ENCODE measurements at regions not wholly inside any gene's neighbourhood (a gene's known extent, or its start where the extent isn't known, plus 50 kb on each side); places are given as distances from the start of the nearest gene placed in this dataset.

DNA sequence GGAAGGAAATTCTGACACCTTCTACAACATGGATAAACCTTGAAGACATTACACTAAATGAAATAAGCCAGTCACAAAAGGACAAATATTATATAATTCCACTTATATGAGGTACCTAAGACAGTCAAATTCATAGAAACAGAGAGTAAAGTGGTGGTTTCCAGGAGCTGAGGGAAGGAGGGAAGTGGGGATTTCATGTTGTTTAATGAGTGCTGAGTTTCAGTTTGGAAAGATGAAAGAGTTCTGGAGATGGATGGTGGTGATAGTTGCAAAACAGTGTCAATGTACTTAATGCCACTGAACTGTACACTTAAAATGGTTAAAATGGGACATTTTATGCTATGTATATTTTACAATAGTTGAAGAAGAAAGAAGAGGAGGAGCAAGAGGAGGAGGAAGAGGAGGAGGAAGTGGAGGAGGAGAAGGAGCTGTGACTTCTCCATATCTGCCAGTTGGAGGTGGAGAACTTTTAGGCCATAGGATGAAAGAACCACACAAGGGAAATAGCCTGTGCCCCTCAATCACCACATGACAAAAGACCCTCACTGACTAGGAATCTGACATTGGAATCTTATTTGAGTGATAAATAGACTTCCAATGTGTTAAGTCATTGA is 55.3 kb upstream of the LGALSL start:
- H2BK5ac ChIP-seq (ENCODE audit: low read depth, low read length) = no peak overlapping the region
- H3K4me1 ChIP-seq (replicated peaks in 1 of 4; ENCODE audit: control insufficient read depth in 3 of 4, insufficient read depth in 4 of 4, low read length in 3 of 4) = peaks cover 11 to 20% (median 14%) of the 10 kb centered on the region in 4 experiments
- H3K4me3 ChIP-seq (ENCODE audit: extremely low read depth in 1 of 4, insufficient read depth in 2 of 4, low read depth in 3 of 4, low read length in 4 of 4) = no peak overlapping the region
- no peak overlapping the region for H3K4ac ChIP-seq (replicated peaks; ENCODE audit: insufficient read length, low read depth, low read length)
- H2AK5ac ChIP-seq (ENCODE audit: low read depth, low read length) = no peak overlapping the region
- no peaks in the 10 kb centered on the region for H4K20me1 ChIP-seq (replicated peaks in 1 of 2; ENCODE audit: control insufficient read depth in 1 of 2, insufficient read depth in 2 of 2, low read length in 2 of 2)
- H3K14ac ChIP-seq (ENCODE audit: insufficient read length) = no peak overlapping the region
- no peak overlapping the region for H3K23ac ChIP-seq (ENCODE audit: insufficient read length)
- H3K23me2 ChIP-seq (ENCODE audit: low read depth, low read length) = no peaks in the 10 kb centered on the region; the same call in 1 of the 2 replicates
- no peaks in the 10 kb centered on the region for H3K9me3 ChIP-seq (ENCODE audit: insufficient read depth in 2 of 2, low read depth in 1 of 2, low read length in 1 of 2)
- H2BK120ac ChIP-seq (replicated peaks; ENCODE audit: low read depth, low read length) = no peak overlapping the region
- FAIRE-seq (no peak), DNase-seq (ENCODE audit: low read depth in 1 of 2, low spot score in 2 of 2) (no peak)
- H2BK15ac ChIP-seq (ENCODE audit: low read length) = no peak overlapping the region
- no peak overlapping the region for H3K27ac ChIP-seq (ENCODE audit: low read depth, low read length)
- H3K79me1 ChIP-seq (ENCODE audit: low read depth, low read length) = no peaks in the 10 kb centered on the region
- no peak overlapping the region for H2BK20ac ChIP-seq (ENCODE audit: low read length)
- H3K18ac ChIP-seq (ENCODE audit: extremely low read depth, low read length) = no peak overlapping the region
- H3K27me3 ChIP-seq (replicated peaks in 1 of 4; ENCODE audit: control insufficient read depth in 3 of 4, extremely low read depth in 1 of 4, insufficient read depth in 3 of 4, low read length in 3 of 4) = no peaks in the 10 kb centered on the region
- POLR2A ChIA-PET (ENCODE audit: partially characterized antibody) = no interaction called here
- H4K8ac ChIP-seq (ENCODE audit: extremely low read depth, insufficient read depth, low read length) = no peak overlapping the region
- H3K9ac ChIP-seq (replicated peaks in 1 of 4; ENCODE audit: extremely low read depth in 1 of 4, low read depth in 3 of 4, low read length in 3 of 4) = no peak overlapping the region
- no peaks in the 10 kb centered on the region for H3K79me2 ChIP-seq (ENCODE audit: control insufficient read depth in 1 of 2, insufficient read depth in 2 of 2, low read length in 2 of 2)
- no peak overlapping the region for H2BK12ac ChIP-seq (ENCODE audit: low read depth, low read length)
- H3K4me2 ChIP-seq (ENCODE audit: insufficient read depth in 1 of 2, low read depth in 2 of 2, low read length in 2 of 2) = no peak overlapping the region
- H3K36me3 ChIP-seq (ENCODE audit: control insufficient read depth in 2 of 4, insufficient read depth in 4 of 4, low read length in 3 of 4) = no peaks in the 10 kb centered on the region
- CTCF ChIA-PET (ENCODE audit: partially characterized antibody) = interaction anchor here (0.7 kb wide), 1 partner anchor 344 kb away, joined by 4 read pairs; no protein-coding TSS in a partner anchor
- no peak overlapping the region for H2AFZ ChIP-seq (ENCODE audit: low read length)
- H4K5ac ChIP-seq (ENCODE audit: insufficient read length, low read depth, low read length) = no peak overlapping the region
- no peak overlapping the region for H3K56ac ChIP-seq (replicated peaks; ENCODE audit: insufficient read length, low read depth, low read length)
- no peak overlapping the region for H4K91ac ChIP-seq (replicated peaks; ENCODE audit: insufficient read length, low read length)
- no peak for TF ChIP-seq TAF7 (optimal IDR thresholded peaks at IDR 0.05; ENCODE audit: borderline replicate concordance, low read depth, low read length)
- TF ChIP-seq SIN3A (conservative IDR thresholded peaks at IDR 0.05 in 1 of 2, IDR thresholded peaks at IDR 0.05 in 1 of 2; ENCODE audit: low read depth in 1 of 2, low read length in 2 of 2) = no peak
- TF ChIP-seq HDAC6 (IDR thresholded peaks at IDR 0.05; ENCODE audit: low read depth, low read length) = no peak
- TF ChIP-seq POU5F1 (IDR thresholded peaks at IDR 0.05; ENCODE audit: low read depth, low read length) = no peak
- no peak for TF ChIP-seq RXRA (IDR thresholded peaks at IDR 0.05; ENCODE audit: insufficient read depth, low read depth, low read length)
- no peak for TF ChIP-seq TCF12 (IDR thresholded peaks at IDR 0.05; ENCODE audit: low read depth, low read length)
- TF ChIP-seq, protein P1, sequence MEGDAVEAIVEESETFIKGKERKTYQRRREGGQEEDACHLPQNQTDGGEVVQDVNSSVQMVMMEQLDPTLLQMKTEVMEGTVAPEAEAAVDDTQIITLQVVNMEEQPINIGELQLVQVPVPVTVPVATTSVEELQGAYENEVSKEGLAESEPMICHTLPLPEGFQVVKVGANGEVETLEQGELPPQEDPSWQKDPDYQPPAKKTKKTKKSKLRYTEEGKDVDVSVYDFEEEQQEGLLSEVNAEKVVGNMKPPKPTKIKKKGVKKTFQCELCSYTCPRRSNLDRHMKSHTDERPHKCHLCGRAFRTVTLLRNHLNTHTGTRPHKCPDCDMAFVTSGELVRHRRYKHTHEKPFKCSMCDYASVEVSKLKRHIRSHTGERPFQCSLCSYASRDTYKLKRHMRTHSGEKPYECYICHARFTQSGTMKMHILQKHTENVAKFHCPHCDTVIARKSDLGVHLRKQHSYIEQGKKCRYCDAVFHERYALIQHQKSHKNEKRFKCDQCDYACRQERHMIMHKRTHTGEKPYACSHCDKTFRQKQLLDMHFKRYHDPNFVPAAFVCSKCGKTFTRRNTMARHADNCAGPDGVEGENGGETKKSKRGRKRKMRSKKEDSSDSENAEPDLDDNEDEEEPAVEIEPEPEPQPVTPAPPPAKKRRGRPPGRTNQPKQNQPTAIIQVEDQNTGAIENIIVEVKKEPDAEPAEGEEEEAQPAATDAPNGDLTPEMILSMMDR (IDR thresholded peaks at IDR 0.05; ENCODE audit: control extremely low read depth in 1 of 3, insufficient read depth in 1 of 3, low read depth in 1 of 3, low read length in 3 of 3) = no peak
- no peak for TF ChIP-seq SUZ12 (IDR thresholded peaks at IDR 0.05; ENCODE audit: low read length)
- TF ChIP-seq SP2 (IDR thresholded peaks at IDR 0.05; ENCODE audit: low read length) = no peak

All from H1 (cell line).